Brain pericyte (primary cell): ENCODE measurements at regions not wholly inside any gene's neighbourhood (a gene's known extent, or its start where the extent isn't known, plus 50 kb on each side); places are given as distances from the start of the nearest gene placed in this dataset.
"Not testable (repeated sequence)": the region's sequence is repeated elsewhere in the genome, so short reads cannot be mapped to it uniquely, and the experiment has no call there.

Experiments
- DNase-seq: peaks from one replicate; pipeline ENCODE4 v3.0.0-alpha.2; 2012; ENCODE audit warnings: low read depth, low spot score

DNA sequence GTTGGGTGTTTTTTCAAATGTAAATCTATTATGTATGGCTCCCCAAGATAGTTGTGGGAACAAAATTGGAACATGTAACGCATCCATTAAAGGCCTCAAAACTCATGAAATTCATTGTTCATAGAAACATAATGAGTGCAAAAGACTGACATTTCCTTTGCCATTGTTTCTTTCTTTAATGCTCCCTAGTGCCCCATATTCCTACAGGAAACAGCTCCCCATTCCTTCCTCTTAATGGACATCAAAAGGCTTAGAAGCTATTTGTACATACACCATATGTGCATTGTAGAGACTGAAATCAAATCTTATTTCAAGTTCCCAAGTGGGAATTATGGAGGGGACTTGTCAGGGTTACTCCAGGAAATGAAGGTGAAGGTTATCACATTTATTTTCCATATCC is 139.1 kb downstream of the AHR start:
- DNase-seq: no peak

DNA sequence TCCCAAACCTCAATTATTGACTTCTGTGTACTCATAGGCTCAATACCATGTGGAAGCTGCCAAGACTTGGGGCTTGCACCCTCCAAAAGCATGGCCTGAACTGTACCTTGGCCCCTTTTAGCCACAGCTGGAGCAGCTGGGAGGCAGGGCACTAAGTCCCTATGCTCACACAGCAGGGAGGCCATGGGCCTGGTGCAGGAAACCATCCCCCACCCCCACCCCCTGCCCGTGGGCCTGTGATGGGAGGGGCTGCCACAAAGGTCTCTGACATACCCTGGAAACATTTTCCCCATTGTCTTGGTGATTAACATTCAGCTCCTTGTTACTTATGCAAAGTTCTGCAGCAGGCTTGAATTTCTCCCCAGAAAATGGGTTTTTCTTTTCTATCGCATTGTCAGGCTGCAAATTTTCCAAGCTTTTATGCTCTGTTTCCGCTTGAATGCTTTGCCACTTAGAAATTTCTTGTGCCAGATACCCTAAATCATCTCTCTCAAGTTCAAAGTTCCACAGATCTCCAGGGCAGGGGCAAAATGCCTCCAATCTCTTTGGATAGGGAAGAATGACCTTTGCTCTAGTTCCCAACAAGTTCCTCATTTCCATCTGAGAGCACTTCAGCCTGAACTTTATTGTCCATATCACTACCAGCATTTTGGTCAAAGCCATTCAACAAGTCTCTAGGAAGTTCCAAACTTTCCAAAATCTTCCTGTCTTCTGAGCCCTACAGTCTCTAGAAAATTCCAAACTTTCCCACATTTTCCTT is 141.8 kb downstream of the AHR start:
- not testable (repeated sequence) for DNase-seq

DNA sequence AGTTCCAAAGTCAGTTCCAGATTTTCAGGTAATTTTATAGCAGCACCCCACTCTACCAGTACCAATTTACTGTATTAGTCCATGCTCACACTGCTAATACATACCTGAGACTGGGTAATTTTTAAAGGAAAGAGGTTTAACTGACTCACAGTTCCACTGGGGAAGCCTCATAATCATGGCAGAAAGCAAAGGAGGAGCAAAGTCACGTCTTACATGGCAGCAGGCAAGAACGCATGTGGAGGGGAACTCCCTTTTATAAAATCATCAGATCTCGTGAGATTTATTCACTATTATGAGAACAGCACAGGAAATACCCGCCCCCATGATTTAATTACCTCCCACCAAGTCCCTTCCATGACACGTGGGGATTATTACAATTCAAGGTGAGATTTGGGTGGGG is 142.4 kb downstream of the AHR start:
- no peak for DNase-seq

DNA sequence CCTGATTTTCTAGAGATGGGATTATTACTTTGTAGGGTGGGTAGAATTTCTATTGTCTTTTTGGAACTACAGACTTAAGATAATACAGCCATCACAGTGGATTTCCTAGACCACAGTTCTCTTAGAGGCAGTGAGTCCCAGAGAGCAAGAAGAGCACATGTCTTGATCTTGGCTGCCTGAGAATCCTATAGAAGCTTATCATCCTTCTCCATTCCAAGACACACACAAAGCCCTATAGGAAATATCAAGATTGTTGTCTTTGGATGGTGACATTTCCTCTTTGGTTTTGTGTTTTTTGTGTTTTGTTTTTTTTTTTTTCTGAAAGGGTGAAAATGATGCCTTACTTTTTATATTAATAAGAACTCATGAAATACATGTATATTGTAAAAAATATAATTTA is 143.1 kb downstream of the AHR start:
- DNase-seq: no peak

DNA sequence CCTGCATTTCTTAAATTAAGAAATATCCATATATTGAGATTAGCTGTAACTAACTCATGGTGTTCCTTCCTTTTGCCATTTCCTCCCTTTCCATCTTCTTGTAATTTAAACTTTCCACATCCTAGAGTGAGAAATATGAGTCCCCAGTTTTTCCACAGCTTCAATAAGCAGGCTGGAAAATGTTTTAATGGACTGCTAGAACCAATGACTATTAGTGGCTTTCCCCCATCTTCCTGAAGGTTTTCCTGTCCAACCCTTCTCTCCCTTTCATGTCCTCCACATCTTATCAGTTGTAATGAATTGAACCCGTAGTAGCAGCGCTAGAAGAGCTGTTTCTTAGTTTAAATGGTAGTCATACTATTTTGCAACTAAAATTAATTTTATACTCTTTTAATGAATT is 145.7 kb downstream of the AHR start:
- DNase-seq: no peak

DNA sequence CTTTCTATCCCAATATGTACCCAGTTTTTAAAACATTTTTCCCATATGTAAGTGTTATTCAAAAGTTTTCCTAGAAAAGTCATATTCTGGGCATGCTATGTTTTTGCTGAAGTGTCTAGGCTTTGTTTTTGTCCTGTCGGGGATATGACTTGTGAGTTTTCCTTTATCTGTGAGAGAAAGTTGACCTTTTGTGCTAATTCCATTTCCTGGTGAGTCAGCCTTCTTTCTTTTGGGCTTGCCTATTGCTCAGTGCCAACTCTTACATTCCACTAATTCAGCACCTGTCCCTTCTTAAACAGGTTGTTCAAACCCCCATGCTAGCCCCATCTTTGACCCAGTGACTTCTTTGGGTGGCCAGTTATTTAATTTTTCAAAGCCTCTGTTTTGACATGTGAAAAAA is 146.2 kb downstream of the AHR start:
- no peak for DNase-seq

DNA sequence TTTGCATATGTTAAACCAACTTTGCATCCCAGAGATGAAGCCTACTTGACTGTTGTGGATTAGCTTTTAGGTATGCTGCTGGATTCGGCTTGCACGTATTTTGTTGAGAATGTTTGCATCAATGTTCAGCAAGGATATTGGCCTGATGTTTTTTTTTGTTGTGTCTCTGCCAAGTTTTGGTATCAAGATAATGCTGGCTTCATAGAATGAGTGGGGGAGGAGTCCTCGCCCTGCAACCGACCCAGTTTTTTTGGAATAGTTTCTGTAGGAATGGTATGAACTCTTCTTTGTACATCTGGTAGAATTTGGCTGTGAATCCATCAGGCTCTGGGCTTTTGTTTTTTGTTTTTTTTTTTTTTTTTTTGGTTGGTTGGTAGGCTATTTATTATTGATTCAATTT is 147.9 kb downstream of the AHR start:
- no peak for DNase-seq

DNA sequence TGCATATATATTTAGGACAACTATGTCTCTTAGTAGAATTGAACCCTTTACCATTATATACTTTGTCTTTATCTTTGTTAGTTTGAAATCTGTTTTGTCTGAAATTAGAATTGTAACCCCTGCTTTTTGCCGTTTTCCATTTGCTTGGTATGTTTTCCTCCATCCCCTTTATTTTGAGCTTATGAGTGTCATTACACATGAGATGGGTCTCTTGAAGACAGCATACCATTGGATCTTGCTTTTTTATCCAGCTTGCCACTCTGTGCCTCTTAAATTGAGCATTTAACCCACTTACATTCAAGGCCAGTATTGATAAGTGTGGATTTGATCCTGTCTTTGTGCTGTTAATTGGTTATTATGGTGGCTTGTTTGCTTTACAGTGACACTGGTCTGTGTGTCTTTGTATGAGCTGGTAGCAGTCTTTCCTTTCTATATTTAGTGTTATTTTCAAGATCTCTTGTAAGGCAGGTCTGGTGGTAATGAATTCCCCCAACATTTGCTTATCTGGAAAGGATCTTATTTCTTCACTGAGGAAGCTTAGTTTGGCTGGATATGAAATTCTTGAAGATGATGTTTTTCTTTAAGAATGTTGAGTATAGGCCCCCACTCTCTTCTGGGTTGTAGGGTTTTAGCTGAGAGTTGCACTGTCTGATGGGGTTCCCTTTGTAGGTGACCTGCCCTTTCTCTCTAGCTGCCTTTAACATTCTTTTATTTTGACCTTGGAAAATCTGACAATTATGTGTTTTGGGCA is 149.5 kb downstream of the AHR start:
- no peak for DNase-seq

DNA sequence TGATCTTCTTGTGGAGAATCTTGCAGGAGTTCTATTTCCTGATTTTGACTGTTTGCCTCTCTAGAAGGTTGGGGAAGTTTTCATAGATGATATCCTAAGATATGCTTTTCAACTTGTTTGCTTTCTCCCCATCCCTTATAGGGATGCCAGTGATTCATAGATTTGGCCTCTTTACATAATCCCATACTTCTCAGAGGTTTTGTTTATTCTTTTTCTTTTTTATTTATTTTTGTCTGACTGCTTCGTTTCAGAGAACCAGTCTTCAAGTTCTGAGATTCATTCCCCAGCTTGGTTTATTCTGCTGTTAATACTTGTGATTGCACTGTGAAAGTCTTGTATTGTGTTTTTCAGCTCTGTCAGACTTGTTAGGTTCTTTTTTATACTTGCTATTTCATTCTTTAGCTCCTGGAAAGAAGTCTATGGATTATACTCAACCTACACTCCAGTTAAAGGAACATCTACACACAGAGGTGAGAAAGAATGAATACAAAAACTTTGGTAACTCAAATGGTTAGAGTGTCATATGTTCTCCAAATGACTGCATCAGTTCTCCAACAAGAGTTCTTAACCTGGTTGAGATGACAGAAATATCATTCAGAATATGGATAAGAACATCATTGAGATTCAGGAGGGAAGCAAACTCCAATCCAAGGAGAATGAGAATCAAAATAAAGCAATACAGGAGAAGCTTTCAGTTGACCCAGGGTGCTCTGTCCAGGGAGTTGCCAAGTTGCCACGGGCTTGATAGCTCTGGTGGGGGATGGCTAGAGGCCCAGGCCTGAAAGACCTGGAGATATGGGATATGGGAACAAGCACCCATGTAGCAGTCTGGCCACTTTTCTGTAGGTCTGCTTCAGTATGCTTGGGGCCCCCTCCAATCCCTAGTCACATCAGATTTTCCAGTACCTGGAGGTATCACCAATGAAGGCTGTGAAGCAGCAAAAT is 150.3 kb downstream of the AHR start:
- DNase-seq: no peak

DNA sequence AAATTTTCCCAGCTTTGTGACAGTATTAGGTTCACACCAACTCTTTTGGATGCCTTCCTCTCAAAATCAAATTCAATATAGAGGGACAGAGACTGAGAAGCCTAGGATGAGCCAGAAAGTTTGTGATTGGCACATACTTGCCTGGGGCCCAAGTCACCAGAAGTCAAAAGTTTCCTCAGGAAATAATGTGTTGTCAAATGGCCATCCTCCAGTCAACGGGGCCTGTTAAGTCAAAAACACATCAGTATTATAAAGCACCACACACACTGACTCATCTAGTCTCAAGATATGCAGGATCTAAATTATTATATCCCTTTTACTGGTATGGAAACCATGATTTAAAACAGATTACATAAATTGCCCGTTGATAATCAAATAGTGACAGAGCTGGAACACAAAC is 158.1 kb downstream of the AHR start:
- DNase-seq: no peak

DNA sequence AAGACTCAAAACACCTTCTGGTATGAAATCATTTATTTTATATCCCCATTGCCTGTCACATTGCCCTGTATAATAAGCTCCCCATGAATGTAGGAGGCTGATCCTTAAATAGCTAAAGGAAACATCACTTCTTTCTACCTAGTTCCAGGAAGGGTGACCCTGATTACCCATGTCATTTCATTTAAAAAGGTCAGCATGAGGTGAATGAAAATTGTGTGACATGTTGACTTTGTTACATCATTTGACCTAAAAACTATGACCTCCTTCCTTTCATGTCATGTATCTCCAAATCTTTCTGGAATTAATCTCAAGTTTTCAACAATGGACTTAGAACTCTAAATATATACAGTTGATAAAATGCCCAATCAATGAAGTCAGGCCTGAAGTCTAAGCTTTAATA is 161.5 kb downstream of the AHR start:
- DNase-seq: no peak

DNA sequence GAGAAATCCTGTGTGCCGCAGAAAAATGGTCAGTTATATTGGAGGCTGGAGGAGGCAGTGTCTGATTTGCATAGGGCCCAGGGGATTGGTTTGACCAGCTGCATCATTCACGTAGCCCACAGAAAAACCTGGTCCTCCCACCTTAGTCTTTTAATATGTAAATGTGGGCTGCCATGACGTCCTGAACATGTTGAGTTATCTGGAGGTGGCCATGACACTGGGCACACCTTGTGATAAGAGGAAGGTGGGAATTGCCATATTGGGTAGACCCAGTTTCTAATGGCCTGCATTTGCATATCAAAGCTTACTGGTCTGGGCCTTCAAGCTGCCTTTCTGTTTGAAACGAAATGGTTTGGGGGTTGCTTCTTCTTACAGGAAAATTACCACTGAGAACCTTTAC is 162.2 kb downstream of the AHR start:
- DNase-seq: no peak

DNA sequence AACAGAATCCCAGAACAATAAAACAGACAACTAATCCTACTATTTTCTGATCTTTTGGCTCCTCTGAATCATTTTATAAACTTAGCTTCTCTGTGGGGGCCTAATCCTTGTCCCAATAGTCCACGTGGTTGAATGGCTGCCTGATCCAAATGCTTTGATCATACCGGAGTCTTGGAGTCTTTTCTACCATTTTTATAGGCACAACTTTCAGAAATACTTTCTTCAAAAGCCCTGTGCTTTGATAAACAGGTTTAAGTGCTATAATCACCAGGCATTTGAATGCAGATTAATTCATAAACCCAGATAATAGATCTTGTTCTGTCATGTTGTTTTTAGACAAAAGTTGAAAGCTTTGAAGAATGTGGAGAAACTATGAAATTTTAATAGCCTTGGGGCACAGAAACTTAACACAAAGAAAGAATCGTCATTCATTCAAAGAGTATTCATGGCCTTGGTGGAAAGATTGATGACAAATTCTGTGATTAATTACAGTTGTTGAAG is 163.7 kb downstream of the AHR start:
- no peak for DNase-seq

DNA sequence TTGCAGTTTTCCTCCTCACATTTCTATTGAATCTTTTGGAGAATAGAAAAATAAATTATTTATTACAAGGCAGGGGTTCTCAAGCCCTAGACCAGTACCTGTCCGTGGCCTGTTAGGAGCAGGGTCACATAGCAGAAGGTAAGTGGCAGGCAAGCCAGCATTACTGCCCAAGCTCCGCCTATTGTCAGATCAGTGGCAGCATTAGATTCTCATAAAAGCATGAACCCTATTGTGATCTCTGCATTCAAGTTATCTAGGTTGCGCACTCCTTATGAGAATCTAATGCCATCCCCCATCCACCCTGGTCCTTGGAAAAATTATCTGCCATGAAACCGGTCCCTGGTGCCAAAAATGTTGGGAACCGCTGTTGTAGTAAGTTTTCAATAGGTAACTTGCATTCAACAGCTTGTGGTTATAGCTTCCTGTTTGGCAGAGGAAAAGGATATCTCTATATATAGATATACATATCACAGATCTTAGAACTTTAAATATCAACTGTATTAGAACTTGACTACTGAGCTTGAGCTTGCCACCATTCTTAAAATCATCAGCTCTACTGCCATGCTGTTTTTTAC is 165.1 kb downstream of the AHR start:
- no peak for DNase-seq

DNA sequence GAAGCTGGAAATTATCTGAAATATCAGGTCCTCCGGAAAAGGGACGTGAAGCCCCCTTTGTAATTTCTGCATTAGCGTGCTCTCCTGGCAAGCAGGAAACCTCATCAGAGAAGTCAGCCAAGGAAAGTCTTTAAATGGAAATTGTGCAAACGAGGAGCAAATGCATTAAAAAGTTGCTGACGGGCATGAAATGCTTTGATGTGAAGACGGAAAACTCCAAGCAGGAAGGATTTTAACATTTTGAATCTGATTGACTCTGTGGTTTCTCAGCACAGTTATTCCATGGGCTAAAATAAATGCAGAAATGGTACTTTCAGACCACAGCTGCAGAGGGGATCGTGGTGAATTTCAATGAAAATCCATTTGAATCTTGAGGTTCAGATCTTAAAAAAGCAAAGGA is 167.8 kb downstream of the AHR start:
- DNase-seq: no peak

DNA sequence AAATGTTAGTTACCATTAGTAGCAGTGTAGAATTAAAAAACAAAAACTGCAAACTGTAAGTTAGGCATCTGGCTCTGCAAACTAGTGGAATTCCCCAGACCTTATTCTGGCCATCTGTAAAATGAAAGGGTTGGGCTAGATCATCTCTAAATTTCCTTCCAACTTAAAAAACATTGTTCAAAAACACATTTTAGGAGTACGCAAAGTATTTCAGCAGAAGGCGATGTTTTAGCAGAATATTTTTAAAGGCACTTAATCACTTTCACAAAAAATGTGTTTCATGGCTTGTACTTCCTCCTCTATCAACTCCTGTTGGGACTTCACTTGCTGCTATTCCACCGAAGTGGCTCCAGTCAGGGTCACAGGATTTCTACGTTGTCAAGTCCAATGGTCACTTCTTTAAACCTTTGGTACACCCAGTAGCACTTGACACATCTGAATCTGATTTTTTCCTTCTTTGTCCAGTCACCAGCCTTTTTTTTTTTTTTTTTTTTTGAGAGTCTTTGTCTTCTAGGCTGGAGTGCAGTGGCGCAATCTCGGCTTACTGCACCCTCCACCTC is 169.0 kb downstream of the AHR start:
- no peak for DNase-seq

DNA sequence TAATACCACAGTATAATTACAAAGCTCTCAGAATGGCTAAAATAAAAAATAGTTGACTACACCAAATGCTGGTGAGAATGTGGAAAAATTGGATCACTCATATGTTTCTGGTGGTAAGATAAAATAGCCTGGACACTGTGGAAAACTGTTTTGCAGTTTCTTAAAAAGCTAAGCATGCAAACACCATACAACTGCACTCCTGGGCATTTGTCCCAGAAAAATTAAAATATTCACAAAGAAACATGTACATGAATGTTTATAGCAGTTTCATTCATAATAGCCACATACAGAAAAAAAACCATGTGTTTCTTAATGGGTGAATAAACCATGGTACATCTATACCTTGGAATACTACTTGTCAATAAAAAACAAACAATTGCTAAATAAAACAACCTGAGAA is 172.9 kb downstream of the AHR start:
- no peak for DNase-seq

DNA sequence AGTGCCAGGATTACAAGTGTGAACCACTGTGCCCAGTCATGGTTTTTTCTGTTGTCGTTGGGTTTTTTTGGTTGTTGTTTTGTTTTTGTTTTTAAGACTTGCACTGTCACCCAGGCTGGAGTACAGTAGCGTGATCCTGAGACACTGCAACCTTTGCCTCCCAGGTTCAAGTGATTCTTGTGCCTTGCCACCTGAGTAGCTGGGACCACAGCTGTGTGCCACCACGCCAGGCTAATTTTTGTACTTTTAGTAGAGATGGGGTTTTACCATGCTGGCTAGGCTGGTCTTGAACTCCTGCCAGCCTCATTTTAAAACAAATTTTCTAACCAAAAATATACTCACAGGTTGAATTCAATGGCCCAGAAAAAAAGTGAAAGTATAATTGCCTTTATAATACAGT is 174.1 kb downstream of the AHR start:
- no peak for DNase-seq

DNA sequence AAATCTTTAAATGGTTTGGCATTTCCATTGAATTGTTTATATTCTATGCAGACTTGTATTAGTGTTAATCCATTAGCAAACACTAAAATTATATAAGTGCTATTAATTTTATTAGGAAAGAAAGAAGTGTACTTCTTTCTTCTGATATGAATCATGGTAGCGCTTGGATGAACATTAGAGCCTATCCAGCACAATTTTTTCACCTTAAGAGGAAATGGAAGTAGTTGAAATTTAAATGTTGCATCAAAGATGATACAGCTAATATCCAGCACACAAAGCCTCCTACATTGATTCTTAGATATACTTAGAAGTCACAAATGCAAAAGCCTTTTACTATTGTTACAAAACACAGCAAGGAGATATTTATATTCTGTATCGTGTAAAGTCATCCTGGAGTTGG is 174.5 kb downstream of the AHR start:
- no peak for DNase-seq

DNA sequence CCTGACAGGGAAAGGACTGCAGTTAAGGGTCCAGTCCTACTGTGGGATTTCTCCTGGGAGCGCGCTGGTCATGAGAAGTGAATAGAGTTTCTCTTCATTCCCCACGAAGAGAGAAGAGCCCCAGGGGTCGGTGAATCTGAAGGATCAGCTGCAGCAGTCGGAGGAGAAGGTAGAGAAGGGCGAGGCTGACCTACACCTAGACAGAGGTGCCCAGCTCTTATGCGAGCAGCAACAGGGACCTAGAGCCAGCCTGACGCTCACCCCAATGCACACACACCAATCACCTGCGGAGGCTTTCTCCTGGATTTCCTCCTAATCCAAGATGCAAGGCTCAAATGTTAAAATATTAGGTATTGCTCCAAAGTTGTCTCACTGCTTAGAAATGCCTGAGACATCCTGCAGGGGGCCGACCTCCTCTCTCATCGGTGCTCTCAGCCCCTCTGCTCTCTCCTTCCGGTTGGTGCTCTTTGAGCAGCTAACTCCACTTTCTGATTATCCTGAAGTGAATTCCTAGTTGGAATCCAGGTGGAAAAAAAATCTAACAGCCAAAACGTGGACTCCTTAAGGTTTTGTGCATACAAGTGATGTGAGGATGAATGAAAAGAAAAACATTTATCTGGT is 176.4 kb downstream of the AHR start:
- DNase-seq: no peak

DNA sequence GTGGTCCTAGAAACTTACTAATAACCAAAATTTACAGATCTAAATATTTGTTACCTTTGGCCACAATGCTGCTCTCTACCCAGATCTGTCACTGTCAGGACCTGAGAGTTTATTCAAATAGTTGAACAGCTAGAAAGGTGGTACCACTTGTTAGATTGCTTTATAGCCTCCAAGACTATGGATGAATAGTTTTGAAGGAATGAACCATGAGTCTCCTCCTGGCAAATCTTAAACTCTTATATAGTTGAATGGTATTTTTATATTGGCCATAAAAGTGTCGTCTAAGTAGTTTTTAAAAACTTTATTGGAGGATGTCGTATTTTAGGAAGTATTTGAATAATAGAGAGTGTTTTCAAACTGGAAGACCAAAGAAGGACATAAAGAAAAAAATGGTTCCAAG is 178.7 kb downstream of the AHR start:
- no peak for DNase-seq
